ENCODE measurements at regions not wholly inside any gene's neighbourhood (a gene's known extent, or its start where the extent isn't known, plus 50 kb on each side); places are given as distances from the start of the nearest gene placed in this dataset.

- TF ChIP-seq EZH2phosphoT487 (IDR thresholded peaks at IDR 0.05; ENCODE audit: borderline replicate concordance, low read length) (no peak), CTCF (IDR thresholded peaks at IDR 0.05; ENCODE audit: low read depth, low read length, poor library complexity, severe bottlenecking) (no peak)
- H3K79me2 ChIP-seq (ENCODE audit: control insufficient read depth, low read length), result no peaks in the 10 kb centered on the region
- no peaks in the 10 kb centered on the region for H3K27me3 ChIP-seq (ENCODE audit: control insufficient read depth, low read length)
Observed at GRCh38 chr18:78816916-78817315, 162.7 kb upstream of the SALL3 start.

DNA sequence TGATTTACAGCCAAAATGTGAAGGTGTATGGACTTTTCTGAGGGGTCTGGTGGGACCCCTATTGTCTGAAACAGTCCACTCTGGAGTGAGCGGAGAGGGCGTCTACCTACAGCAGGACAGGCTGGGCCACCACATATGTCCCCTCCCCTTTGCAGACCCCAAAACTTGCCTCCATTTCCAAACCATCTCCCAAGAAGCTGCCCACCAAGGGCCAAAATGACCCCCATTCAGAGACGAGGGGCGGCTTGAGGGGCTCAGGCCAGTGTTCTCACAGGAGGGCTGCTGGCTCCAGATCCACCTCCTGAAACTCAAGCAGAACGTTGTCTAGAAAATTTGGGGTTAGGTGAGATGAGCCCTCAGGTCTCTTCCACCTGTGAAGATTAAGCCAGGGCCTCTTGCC is 161.1 kb upstream of the SALL3 start:
- H3K4me1 ChIP-seq (ENCODE audit: control insufficient read depth, low read length), result no peaks in the 10 kb centered on the region
- H3K36me3 ChIP-seq (ENCODE audit: control insufficient read depth, low read length), result no peaks in the 10 kb centered on the region
- TF ChIP-seq EZH2phosphoT487 (IDR thresholded peaks at IDR 0.05; ENCODE audit: borderline replicate concordance, low read length) (no peak), CTCF (IDR thresholded peaks at IDR 0.05; ENCODE audit: low read depth, low read length, poor library complexity, severe bottlenecking) (no peak)

More at GRCh38 chr18:78816916-78817315, 162.7 kb upstream of the SALL3 start:
- Histone ChIP-seq H3K4me3 (ENCODE audit: low read length) (no peak overlapping the region), H3K4me2 (ENCODE audit: low read length) (no peak overlapping the region), H3K9me2 (replicated peaks; ENCODE audit: control insufficient read depth, low read length) (no peaks in the 10 kb centered on the region), H3K36me3 (ENCODE audit: control insufficient read depth, low read length) (no peaks in the 10 kb centered on the region), H3F3A (ENCODE audit: control insufficient read depth, insufficient read depth) (no peaks in the 10 kb centered on the region), H3K27ac (ENCODE audit: low read depth, low read length) (no peak overlapping the region), H3K4me1 (ENCODE audit: control insufficient read depth, low read length) (no peaks in the 10 kb centered on the region), H4K20me1 (ENCODE audit: control insufficient read depth, insufficient read depth, low read depth, low read length) (no peaks in the 10 kb centered on the region), H3K9me3 (ENCODE audit: control insufficient read depth, insufficient read depth, low read length) (no peaks in the 10 kb centered on the region)

DNA sequence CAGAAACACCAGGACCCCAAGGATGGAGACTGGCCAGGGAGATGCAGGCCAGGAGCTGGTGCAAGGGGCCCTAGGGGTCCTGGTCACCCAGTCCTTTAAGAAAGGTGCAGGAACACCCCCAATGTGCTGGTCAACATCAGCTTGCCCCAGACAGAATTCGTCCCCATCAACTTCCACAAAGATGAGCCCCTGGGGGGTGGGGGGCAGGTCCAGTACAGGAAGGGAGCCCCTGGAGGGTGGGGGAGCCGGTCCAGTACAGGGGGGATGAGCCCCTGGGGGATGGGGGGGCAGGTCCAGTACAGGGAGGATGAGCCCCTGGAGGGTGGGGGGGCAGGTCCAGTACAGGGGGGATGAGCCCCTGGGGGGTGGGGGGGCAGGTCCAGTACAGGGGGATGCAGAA is 160.7 kb upstream of the SALL3 start:
- no peaks in the 10 kb centered on the region for H3K27me3 ChIP-seq (ENCODE audit: control insufficient read depth, low read length)

More for the DNA sequence above, 161.1 kb upstream of the SALL3 start:
- no peak overlapping the region for H3K4me3 ChIP-seq (ENCODE audit: low read length)
- no peaks in the 10 kb centered on the region for H3F3A ChIP-seq (ENCODE audit: control insufficient read depth, insufficient read depth)
- no peak overlapping the region for H3K4me2 ChIP-seq (ENCODE audit: low read length)
- no peak overlapping the region for H3K27ac ChIP-seq (ENCODE audit: low read depth, low read length)
- no peaks in the 10 kb centered on the region for H4K20me1 ChIP-seq (ENCODE audit: control insufficient read depth, insufficient read depth, low read depth, low read length)
- H3K27me3 ChIP-seq (ENCODE audit: control insufficient read depth, low read length), result no peaks in the 10 kb centered on the region
- no peaks in the 10 kb centered on the region for H3K9me3 ChIP-seq (ENCODE audit: control insufficient read depth, insufficient read depth, low read length)
- no peaks in the 10 kb centered on the region for H3K9me2 ChIP-seq (replicated peaks; ENCODE audit: control insufficient read depth, low read length)
- H3K79me2 ChIP-seq (ENCODE audit: control insufficient read depth, low read length), result no peaks in the 10 kb centered on the region

More for the DNA sequence above, 160.7 kb upstream of the SALL3 start:
- Histone ChIP-seq H3K4me2 (ENCODE audit: low read length) (no peak overlapping the region), H3K4me1 (ENCODE audit: control insufficient read depth, low read length) (no peaks in the 10 kb centered on the region), H3K36me3 (ENCODE audit: control insufficient read depth, low read length) (no peaks in the 10 kb centered on the region), H3K9me2 (replicated peaks; ENCODE audit: control insufficient read depth, low read length) (no peaks in the 10 kb centered on the region), H3K9me3 (ENCODE audit: control insufficient read depth, insufficient read depth, low read length) (no peaks in the 10 kb centered on the region), H3K79me2 (ENCODE audit: control insufficient read depth, low read length) (no peaks in the 10 kb centered on the region), H3K4me3 (ENCODE audit: low read length) (no peak overlapping the region), H4K20me1 (ENCODE audit: control insufficient read depth, insufficient read depth, low read depth, low read length) (no peaks in the 10 kb centered on the region), H3K27ac (ENCODE audit: low read depth, low read length) (no peak overlapping the region), H3F3A (ENCODE audit: control insufficient read depth, insufficient read depth) (no peaks in the 10 kb centered on the region)
- no peak for TF ChIP-seq CTCF (IDR thresholded peaks at IDR 0.05; ENCODE audit: low read depth, low read length, poor library complexity, severe bottlenecking)
- TF ChIP-seq EZH2phosphoT487 (IDR thresholded peaks at IDR 0.05; ENCODE audit: borderline replicate concordance, low read length), result no peak
